Esophagus squamous epithelium (tissue), 5 donors: ENCODE measurements at regions not wholly inside any gene's neighbourhood (a gene's known extent, or its start where the extent isn't known, plus 50 kb on each side); places are given as distances from the start of the nearest gene placed in this dataset.
A peak's percentile ranks its signal among the peaks of the same experiment; 100 is the strongest.

Experiments
- DNase-seq: peaks from one replicate; lab custom pipeline; 2025; lab: John Stamatoyannopoulos, UW
- H3K27ac ChIP-seq, 4 donors: fragments of 200-600 bp; sonication (generic); one replicate each; pipeline ENCODE4 v1.5.1; 2016 to 2019; ENCODE audit warnings: mild to moderate bottlenecking in 1 of 4
- H3K27me3 ChIP-seq, 4 donors: fragments of 200-600 bp; sonication (generic); 1 replicate in 3 of 4; 2 replicates in 1 of 4; pipeline versions ENCODE4 v1.5.1 to v1.6.0; 2017 to 2021; ENCODE audit warnings: antibody characterized with exemption in 1 of 4
- H3K36me3 ChIP-seq, 3 donors: fragments of 200-600 bp; sonication (generic); one replicate each; pipeline ENCODE4 v1.5.1; 2016 to 2019
- H3K4me1 ChIP-seq, 3 donors: fragments of 200-600 bp; sonication (generic); one replicate each; pipeline ENCODE4 v1.5.1; 2017 to 2019
- H3K4me3 ChIP-seq, 4 donors: fragments of 200-600 bp; sonication (generic); 1 replicate in 3 of 4; 2 replicates in 1 of 4; pipeline ENCODE4 v1.5.1; 2016 to 2019; ENCODE audit warnings: mild to moderate bottlenecking in 2 of 4, moderate library complexity in 1 of 4
- H3K9me3 ChIP-seq, 3 donors: fragments of 200-600 bp; sonication (generic); one replicate each; pipeline ENCODE4 v1.5.1; 2016 to 2019
- POLR2A ChIP-seq, 4 donors: fragments of 450-650 bp; IDR thresholded peaks; one replicate each; pipeline ENCODE4 v1.6.1; 2017; ENCODE audit warnings: antibody characterized with exemption in 4 of 4, mild to moderate bottlenecking in 4 of 4, moderate library complexity in 3 of 4
- WGBS, 2 donors: methylation state at CpG; one replicate each; pipeline ENCODE4 v1.1.5; 2018; 5-methylcytosine and 5-hydroxymethylcytosine counted together
- intact Hi-C: fragments of 100-400 bp; cut with DNase I; formaldehyde crosslinking; loops from one replicate; pipeline ENCODE4 v1.15.0; 2022
- TF ChIP-seq, protein P1 (sequence below), 6 experiments: fragments of 450-650 bp in 4 of 6; fragments of 200-600 bp in 2 of 6; sonication (generic) in 2 of 6; IDR thresholded peaks; one replicate each; pipeline ENCODE4 v1.5.1; 2016 to 2019; ENCODE audit warnings: antibody characterized with exemption in 6 of 6, mild to moderate bottlenecking in 4 of 6, moderate library complexity in 4 of 6
- donor health status: DM: yes; HTN: yes; CAD: no.

DNA sequence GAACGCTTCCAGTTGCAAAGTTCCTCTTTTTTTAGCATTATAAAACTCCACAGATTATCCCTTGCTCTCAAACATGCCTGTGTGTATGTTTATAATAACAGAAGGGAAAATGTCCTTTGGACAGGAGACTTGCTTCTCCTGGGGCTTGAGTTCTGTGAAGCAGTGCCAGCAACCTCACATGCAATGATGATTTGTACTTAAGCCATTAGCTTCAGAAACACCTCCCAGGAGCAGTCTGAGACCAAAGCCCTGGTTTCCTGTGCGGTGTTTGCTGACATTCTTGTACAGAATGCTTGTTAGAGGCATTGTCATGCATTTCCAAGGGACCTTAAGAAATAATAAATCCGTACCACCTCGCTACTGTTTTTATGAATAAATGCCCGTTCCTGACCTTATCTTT lies 752.8 kb downstream of the CBLN4 start:
- H3K36me3 ChIP-seq = no peaks in the 10 kb centered on the region
- 20 to 28% methylated on average over 5 of the region's 5 CpGs for WGBS, 2 donors
- DNase-seq = no peak
- intact Hi-C loops = no loop called here
- TF ChIP-seq POLR2A (IDR thresholded peaks at IDR 0.05) = no peak
- TF ChIP-seq, protein P1, sequence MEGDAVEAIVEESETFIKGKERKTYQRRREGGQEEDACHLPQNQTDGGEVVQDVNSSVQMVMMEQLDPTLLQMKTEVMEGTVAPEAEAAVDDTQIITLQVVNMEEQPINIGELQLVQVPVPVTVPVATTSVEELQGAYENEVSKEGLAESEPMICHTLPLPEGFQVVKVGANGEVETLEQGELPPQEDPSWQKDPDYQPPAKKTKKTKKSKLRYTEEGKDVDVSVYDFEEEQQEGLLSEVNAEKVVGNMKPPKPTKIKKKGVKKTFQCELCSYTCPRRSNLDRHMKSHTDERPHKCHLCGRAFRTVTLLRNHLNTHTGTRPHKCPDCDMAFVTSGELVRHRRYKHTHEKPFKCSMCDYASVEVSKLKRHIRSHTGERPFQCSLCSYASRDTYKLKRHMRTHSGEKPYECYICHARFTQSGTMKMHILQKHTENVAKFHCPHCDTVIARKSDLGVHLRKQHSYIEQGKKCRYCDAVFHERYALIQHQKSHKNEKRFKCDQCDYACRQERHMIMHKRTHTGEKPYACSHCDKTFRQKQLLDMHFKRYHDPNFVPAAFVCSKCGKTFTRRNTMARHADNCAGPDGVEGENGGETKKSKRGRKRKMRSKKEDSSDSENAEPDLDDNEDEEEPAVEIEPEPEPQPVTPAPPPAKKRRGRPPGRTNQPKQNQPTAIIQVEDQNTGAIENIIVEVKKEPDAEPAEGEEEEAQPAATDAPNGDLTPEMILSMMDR (IDR thresholded peaks at IDR 0.05) = no peak
- H3K27ac ChIP-seq = no peak overlapping the region
- H3K4me3 ChIP-seq = no peak overlapping the region
- H3K4me1 ChIP-seq = peaks cover 0 to 10% (median 0%) of the 10 kb centered on the region in 3 donors
- no peaks in the 10 kb centered on the region for H3K27me3 ChIP-seq
- no peaks in the 10 kb centered on the region for H3K9me3 ChIP-seq

DNA sequence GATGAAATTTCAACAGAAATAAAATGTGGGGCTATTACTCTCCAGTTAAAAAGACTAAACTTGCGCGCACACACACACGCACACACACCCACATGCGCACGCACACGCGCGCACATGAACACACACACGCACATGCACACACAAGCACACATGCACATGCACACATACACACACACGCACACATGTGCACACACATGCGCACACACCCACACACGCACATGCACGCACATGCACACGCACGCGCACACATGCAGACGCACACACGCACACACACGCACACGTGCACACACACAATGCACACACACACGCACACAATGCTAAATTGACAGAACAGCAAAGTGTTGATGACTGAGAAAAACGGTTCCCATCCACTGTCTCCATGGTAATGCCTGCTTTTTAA lies 754.1 kb downstream of the CBLN4 start:
- no peak for DNase-seq
- TF ChIP-seq, protein P1 (IDR thresholded peaks at IDR 0.05) = no peak
- no peak for TF ChIP-seq POLR2A (IDR thresholded peaks at IDR 0.05)
- Histone ChIP-seq H3K27me3 (no peaks in the 10 kb centered on the region), H3K4me3 (no peak overlapping the region), H3K36me3 (no peaks in the 10 kb centered on the region), H3K4me1 (peaks cover 0 to 10% (median 0%) of the 10 kb centered on the region in 3 donors), H3K9me3 (no peaks in the 10 kb centered on the region), H3K27ac (no peak overlapping the region)
- intact Hi-C loops = no loop called here
- 91 to 92% methylated on average over 19 to 21 of the region's 22 CpGs for WGBS, 2 donors

DNA sequence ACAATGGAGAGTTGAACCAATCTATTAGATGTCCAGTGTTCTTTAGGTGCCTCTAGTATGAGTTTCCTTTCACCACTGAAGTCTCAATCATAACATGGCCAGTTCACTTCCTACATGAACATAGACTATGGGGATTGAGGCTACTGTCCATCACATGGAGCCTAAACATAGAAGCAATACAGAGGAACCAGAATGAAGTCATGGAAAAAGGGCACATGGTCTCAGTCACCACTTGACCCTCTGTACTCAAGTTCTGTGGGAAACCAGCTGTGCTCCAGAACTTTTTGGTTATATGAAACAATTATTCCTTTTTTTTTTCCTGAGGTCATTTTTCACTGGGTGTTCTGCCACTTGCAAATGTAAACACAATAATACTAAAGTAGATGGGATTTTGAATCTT lies 762.5 kb downstream of the CBLN4 start:
- no peak for DNase-seq
- Histone ChIP-seq H3K27me3 (no peaks in the 10 kb centered on the region), H3K27ac (peak overlapping the region in 1 of 4 donors; percentile 1), H3K9me3 (no peaks in the 10 kb centered on the region), H3K36me3 (no peaks in the 10 kb centered on the region), H3K4me3 (no peak overlapping the region), H3K4me1 (no peaks in the 10 kb centered on the region)
- TF ChIP-seq POLR2A (IDR thresholded peaks at IDR 0.05) = no peak
- TF ChIP-seq, protein P1 (IDR thresholded peaks at IDR 0.05) = no peak
- intact Hi-C loops = no loop called here

DNA sequence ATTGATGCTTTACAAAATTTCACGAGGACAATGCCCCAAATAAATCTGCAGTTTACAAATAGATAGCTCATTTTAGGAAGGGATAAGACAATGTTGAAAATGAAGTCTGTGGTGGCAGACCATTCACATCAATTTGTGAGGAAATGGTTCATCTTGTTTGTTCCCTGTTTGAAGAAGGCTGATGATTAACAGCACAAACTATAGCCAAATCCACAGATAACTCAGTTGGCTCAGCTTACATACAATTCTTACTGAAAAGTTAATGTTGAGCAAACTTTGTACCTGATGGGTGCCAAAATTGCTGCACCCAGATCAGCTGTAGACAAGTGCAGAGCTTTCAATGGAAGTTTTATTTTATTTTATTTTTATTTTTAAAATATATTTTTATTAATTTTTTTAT lies 763.9 kb downstream of the DOK5 start:
- no peaks in the 10 kb centered on the region for H3K27me3 ChIP-seq
- no peak overlapping the region for H3K4me3 ChIP-seq
- no peak overlapping the region for H3K27ac ChIP-seq
- DNase-seq = no peak
- H3K4me1 ChIP-seq = no peaks in the 10 kb centered on the region
- H3K36me3 ChIP-seq = no peaks in the 10 kb centered on the region
- intact Hi-C loops = no loop called here
- no peaks in the 10 kb centered on the region for H3K9me3 ChIP-seq
- WGBS, 2 donors = 35 to 57% methylated on average over 1 of the region's 1 CpG
- no peak for TF ChIP-seq POLR2A (IDR thresholded peaks at IDR 0.05)
- TF ChIP-seq, protein P1 (IDR thresholded peaks at IDR 0.05) = no peak

DNA sequence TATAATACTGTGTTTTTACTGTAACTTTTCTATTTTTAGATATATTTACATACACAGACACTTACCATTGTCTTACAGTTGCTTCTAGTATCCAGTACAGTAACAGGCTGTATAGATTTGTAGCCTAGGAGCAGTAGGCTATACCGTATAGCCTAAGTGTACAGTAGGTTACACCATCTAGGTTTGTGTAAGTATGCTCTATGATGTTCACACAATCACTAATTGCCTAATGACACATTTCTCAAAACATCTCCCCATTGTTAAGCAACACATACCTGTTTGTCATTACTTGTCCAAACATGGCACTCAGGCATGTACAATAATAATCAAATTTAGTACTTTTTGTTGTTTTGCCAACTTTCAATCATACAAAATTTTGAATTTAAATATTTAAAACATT lies 757.3 kb downstream of the DOK5 start:
- 26 to 70% methylated on average over 1 of the region's 1 CpG for WGBS, 2 donors
- Histone ChIP-seq H3K36me3 (no peaks in the 10 kb centered on the region), H3K27me3 (no peaks in the 10 kb centered on the region), H3K4me1 (no peaks in the 10 kb centered on the region), H3K9me3 (no peaks in the 10 kb centered on the region), H3K4me3 (no peak overlapping the region), H3K27ac (no peak overlapping the region)
- TF ChIP-seq POLR2A (IDR thresholded peaks at IDR 0.05) = no peak
- TF ChIP-seq, protein P1 (IDR thresholded peaks at IDR 0.05) = no peak
- intact Hi-C loops = no loop called here
- DNase-seq = no peak
